ENCODE measurements at regions not wholly inside any gene's neighbourhood (a gene's known extent, or its start where the extent isn't known, plus 50 kb on each side); places are given as distances from the start of the nearest gene placed in this dataset.
A peak's percentile ranks its signal among the peaks of the same experiment; 100 is the strongest.

GRCh38 chr17:63171428-63172393 is 205.7 kb downstream of the TANC2 start:
- Histone ChIP-seq H2AFZ (ENCODE audit: low read depth) (no peak overlapping the region), H3K4me2 (peak overlapping the region; percentile 43), H3K79me2 (ENCODE audit: insufficient read depth) (peaks cover 62% of the 10 kb centered on the region), H3K9me2 (no peaks in the 10 kb centered on the region), H4K20me1 (ENCODE audit: insufficient read depth) (peaks cover 4% of the 10 kb centered on the region; the same call in 1 of the 2 replicates), H3K4me1 (ENCODE audit: control insufficient read depth in 1 of 2, insufficient read depth in 2 of 2, low read depth in 1 of 2, low read length in 1 of 2) (peaks cover 0 to 4% of the 10 kb centered on the region in 2 experiments; a peak in 1 of 4 replicates), H3K36me3 (replicated peaks in 1 of 2; ENCODE audit: control insufficient read depth in 1 of 2, insufficient read depth in 2 of 2, low read length in 1 of 2) (peaks cover 0 to 14% of the 10 kb centered on the region in 2 experiments), H3K4me3 (ENCODE audit: low read depth in 2 of 2, low read length in 1 of 2) (peak overlapping the region in 1 of 2 experiments; percentile 42; a peak in 1 of 4 replicates), H3K9me3 (peaks cover 14% of the 10 kb centered on the region), H3K27me3 (ENCODE audit: insufficient read depth) (no peaks in the 10 kb centered on the region), H3K9ac (peak overlapping the region; percentile 44; the same call in 1 of the 2 replicates), H3K27ac (ENCODE audit: low read depth in 2 of 2, low read length in 1 of 2) (peak overlapping the region; percentile 73 to 94; a peak in 3 of 4 replicates), H3F3A (replicated peaks; ENCODE audit: insufficient read depth) (peaks cover 55% of the 10 kb centered on the region)
- ChIA-PET CTCF (interaction anchor here (1.1 to 1.5 kb wide), 2 partner anchors 8 to 90 kb away, joined by 3 to 4 read pairs; no protein-coding TSS in a partner anchor), POLR2A (no interaction called here)
- WGBS (ENCODE audit: low lambda C conversion rate) = 61% methylated on average over 5 of the region's 5 CpGs
- no peak for DNase-seq
- TF ChIP-seq, protein P1, sequence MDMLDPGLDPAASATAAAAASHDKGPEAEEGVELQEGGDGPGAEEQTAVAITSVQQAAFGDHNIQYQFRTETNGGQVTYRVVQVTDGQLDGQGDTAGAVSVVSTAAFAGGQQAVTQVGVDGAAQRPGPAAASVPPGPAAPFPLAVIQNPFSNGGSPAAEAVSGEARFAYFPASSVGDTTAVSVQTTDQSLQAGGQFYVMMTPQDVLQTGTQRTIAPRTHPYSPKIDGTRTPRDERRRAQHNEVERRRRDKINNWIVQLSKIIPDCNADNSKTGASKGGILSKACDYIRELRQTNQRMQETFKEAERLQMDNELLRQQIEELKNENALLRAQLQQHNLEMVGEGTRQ (IDR thresholded peaks at IDR 0.05; ENCODE audit: borderline replicate concordance, low read depth, low read length) = no peak
- TF ChIP-seq TCF12 (IDR thresholded peaks at IDR 0.05) (peak; percentile 76), EP300 (IDR thresholded peaks at IDR 0.05; ENCODE audit: borderline replicate concordance in 1 of 2, low read depth in 1 of 2, low read length in 1 of 2) (peak in 1 of 2 experiments; percentile 83; a peak in 2 of 4 replicates), PBX3 (IDR thresholded peaks at IDR 0.05) (peak; percentile 81), MEF2A (IDR thresholded peaks at IDR 0.05; ENCODE audit: borderline replicate concordance, low read depth) (peak; percentile 52; the same call in 1 of the 2 replicates), RXRA (IDR thresholded peaks at IDR 0.05; ENCODE audit: borderline replicate concordance, low read depth) (peak; percentile 32; the same call in 1 of the 2 replicates), SIN3A (IDR thresholded peaks at IDR 0.05; ENCODE audit: borderline replicate concordance, low read depth, low read length) (no peak), GATA2 (CRISPR knock-in tag; IDR thresholded peaks at IDR 0.05) (no peak), RCOR1 (IDR thresholded peaks at IDR 0.05; ENCODE audit: low read length) (no peak), EZH2phosphoT487 (IDR thresholded peaks at IDR 0.05; ENCODE audit: borderline replicate concordance, low read depth) (no peak), JUND (IDR thresholded peaks at IDR 0.05) (peak; percentile 78), NFIC (IDR thresholded peaks at IDR 0.05; ENCODE audit: borderline replicate concordance) (peak; percentile 92), FOSL2 (IDR thresholded peaks at IDR 0.05; ENCODE audit: borderline replicate concordance, low read depth) (peak; percentile 71), GABPA (IDR thresholded peaks at IDR 0.05; ENCODE audit: low read depth) (no peak), TAF1 (IDR thresholded peaks at IDR 0.05; ENCODE audit: borderline replicate concordance, low read depth, low read length) (no peak), CTCF (IDR thresholded peaks at IDR 0.05) (no peak), ELF1 (IDR thresholded peaks at IDR 0.05) (no peak), POLR2AphosphoS5 (IDR thresholded peaks at IDR 0.05; ENCODE audit: low read depth, low read length) (peak; percentile 26; the same call in 1 of the 2 replicates), FOXM1 (IDR thresholded peaks at IDR 0.05; ENCODE audit: low read depth) (0 out of 2 replicates have a peak, but pooled peaks have one; percentile 70)
- TF ChIP-seq, protein P2, sequence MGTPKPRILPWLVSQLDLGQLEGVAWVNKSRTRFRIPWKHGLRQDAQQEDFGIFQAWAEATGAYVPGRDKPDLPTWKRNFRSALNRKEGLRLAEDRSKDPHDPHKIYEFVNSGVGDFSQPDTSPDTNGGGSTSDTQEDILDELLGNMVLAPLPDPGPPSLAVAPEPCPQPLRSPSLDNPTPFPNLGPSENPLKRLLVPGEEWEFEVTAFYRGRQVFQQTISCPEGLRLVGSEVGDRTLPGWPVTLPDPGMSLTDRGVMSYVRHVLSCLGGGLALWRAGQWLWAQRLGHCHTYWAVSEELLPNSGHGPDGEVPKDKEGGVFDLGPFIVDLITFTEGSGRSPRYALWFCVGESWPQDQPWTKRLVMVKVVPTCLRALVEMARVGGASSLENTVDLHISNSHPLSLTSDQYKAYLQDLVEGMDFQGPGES (IDR thresholded peaks at IDR 0.05; ENCODE audit: low read depth, low read length) = no peak
- TF ChIP-seq, protein P3, sequence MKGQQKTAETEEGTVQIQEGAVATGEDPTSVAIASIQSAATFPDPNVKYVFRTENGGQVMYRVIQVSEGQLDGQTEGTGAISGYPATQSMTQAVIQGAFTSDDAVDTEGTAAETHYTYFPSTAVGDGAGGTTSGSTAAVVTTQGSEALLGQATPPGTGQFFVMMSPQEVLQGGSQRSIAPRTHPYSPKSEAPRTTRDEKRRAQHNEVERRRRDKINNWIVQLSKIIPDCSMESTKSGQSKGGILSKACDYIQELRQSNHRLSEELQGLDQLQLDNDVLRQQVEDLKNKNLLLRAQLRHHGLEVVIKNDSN (IDR thresholded peaks at IDR 0.05; ENCODE audit: borderline replicate concordance, low read depth) = no peak
- TF ChIP-seq, protein P4, sequence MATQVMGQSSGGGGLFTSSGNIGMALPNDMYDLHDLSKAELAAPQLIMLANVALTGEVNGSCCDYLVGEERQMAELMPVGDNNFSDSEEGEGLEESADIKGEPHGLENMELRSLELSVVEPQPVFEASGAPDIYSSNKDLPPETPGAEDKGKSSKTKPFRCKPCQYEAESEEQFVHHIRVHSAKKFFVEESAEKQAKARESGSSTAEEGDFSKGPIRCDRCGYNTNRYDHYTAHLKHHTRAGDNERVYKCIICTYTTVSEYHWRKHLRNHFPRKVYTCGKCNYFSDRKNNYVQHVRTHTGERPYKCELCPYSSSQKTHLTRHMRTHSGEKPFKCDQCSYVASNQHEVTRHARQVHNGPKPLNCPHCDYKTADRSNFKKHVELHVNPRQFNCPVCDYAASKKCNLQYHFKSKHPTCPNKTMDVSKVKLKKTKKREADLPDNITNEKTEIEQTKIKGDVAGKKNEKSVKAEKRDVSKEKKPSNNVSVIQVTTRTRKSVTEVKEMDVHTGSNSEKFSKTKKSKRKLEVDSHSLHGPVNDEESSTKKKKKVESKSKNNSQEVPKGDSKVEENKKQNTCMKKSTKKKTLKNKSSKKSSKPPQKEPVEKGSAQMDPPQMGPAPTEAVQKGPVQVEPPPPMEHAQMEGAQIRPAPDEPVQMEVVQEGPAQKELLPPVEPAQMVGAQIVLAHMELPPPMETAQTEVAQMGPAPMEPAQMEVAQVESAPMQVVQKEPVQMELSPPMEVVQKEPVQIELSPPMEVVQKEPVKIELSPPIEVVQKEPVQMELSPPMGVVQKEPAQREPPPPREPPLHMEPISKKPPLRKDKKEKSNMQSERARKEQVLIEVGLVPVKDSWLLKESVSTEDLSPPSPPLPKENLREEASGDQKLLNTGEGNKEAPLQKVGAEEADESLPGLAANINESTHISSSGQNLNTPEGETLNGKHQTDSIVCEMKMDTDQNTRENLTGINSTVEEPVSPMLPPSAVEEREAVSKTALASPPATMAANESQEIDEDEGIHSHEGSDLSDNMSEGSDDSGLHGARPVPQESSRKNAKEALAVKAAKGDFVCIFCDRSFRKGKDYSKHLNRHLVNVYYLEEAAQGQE (IDR thresholded peaks at IDR 0.05; ENCODE audit: low read depth, low read length) = no peak
